Keratinocyte (primary cell): ENCODE measurements at regions not wholly inside any gene's neighbourhood (a gene's known extent, or its start where the extent isn't known, plus 50 kb on each side); places are given as distances from the start of the nearest gene placed in this dataset.

Source experiments
- DNase-seq: peaks from one replicate; pipeline ENCODE4 v3.0.0-alpha.2; 2011; ENCODE audit warnings: low read depth, missing footprints, low spot score
- FAIRE-seq: peaks from 2 replicates; lab custom pipeline; 2011; peaks lifted over from hg19 to GRCh38; lab: Jason Lieb, UNC
- H2AFZ ChIP-seq: 2 replicates; pipeline ENCODE4 v1.6.0; 2012; ENCODE audit warnings: low read length, control low read depth, inconsistent platforms; ENCODE audit not compliant: control insufficient read depth
- H3K27ac ChIP-seq: 2 replicates; pipeline ENCODE4 v1.5.1; 2011; ENCODE audit warnings: low read length; ENCODE audit not compliant: control insufficient read depth, insufficient read depth
- H3K27me3 ChIP-seq: 3 replicates; pipeline ENCODE4 v1.6.0; 2011; ENCODE audit warnings: low read length; ENCODE audit not compliant: control insufficient read depth, insufficient read depth; ENCODE audit errors: extremely low read depth
- H3K36me3 ChIP-seq, 2 experiments: 2 replicates in 1 of 2; 3 replicates in 1 of 2; pipeline ENCODE4 v1.5.1; 2011; ENCODE audit warnings: low read length in 2 of 2, mild to moderate bottlenecking in 1 of 2; ENCODE audit not compliant: control insufficient read depth in 2 of 2, insufficient read depth in 2 of 2; ENCODE audit errors: extremely low read depth in 1 of 2
- H3K4me1 ChIP-seq: 3 replicates; pipeline ENCODE4 v1.5.1; 2011; ENCODE audit warnings: low read length; ENCODE audit not compliant: control insufficient read depth, insufficient read depth; ENCODE audit errors: extremely low read depth
- H3K4me2 ChIP-seq: 3 replicates; pipeline ENCODE4 v1.6.0; 2011; ENCODE audit warnings: low read depth, low read length; ENCODE audit not compliant: control insufficient read depth, insufficient read depth; ENCODE audit errors: extremely low read depth
- H3K4me3 ChIP-seq, 3 experiments: fragments of 200-600 bp in 1 of 3; sonication (generic) in 1 of 3; 2 replicates in 2 of 3; 3 replicates in 1 of 3; pipeline ENCODE4 v1.5.1; 2011 to 2016; ENCODE audit warnings: low read length in 3 of 3, mild to moderate bottlenecking in 3 of 3, control low read depth in 2 of 3, inconsistent platforms in 1 of 3, low read depth in 1 of 3, mixed read lengths in 1 of 3, mixed run types in 1 of 3, moderate library complexity in 1 of 3; ENCODE audit not compliant: control insufficient read depth in 2 of 3, insufficient read depth in 2 of 3; ENCODE audit errors: extremely low read depth in 1 of 3
- H3K79me2 ChIP-seq: 2 replicates; pipeline ENCODE4 v1.6.0; 2012; ENCODE audit warnings: low read length; ENCODE audit not compliant: control insufficient read depth, insufficient read depth
- H3K9ac ChIP-seq: 3 replicates; pipeline ENCODE4 v1.6.0; 2011; ENCODE audit warnings: low read length; ENCODE audit not compliant: control insufficient read depth, insufficient read depth; ENCODE audit errors: extremely low read depth
- H3K9me1 ChIP-seq: 3 replicates; pipeline ENCODE4 v1.6.0; 2011; ENCODE audit warnings: low read length; ENCODE audit not compliant: control insufficient read depth, insufficient read depth; ENCODE audit errors: extremely low read depth
- H3K9me3 ChIP-seq: 2 replicates; pipeline ENCODE4 v1.5.1; 2012; ENCODE audit warnings: low read depth, low read length; ENCODE audit not compliant: control insufficient read depth
- H4K20me1 ChIP-seq: 3 replicates; pipeline ENCODE4 v1.6.0; 2011; ENCODE audit warnings: low read length; ENCODE audit not compliant: control insufficient read depth, insufficient read depth; ENCODE audit errors: extremely low read depth
- EZH2 ChIP-seq: IDR thresholded peaks from one replicate; pipeline ENCODE4 v1.6.1; 2012; ENCODE audit warnings: inconsistent platforms, mild to moderate bottlenecking, low read length, moderate library complexity
- dilution Hi-C: fragments of 300-500 bp; cut with MboI; formaldehyde crosslinking; loops from one replicate; pipeline ENCODE4 v1.7.0; 2020; ENCODE audit warnings: low sequenced_read_pairs; ENCODE audit not compliant: extremely low pct_ligation_motif_present
- TF ChIP-seq, protein P1 (sequence below), 3 experiments: IDR thresholded peaks in 1 of 3; conservative IDR thresholded peaks in 1 of 3; optimal IDR thresholded peaks in 1 of 3; 2 replicates in 2 of 3; 3 replicates in 1 of 3; pipeline versions ENCODE3 to v1.5.1; 2011; ENCODE audit warnings: low read length in 3 of 3, mild to moderate bottlenecking in 3 of 3, moderate library complexity in 2 of 3, control low read depth in 1 of 3, inconsistent platforms in 1 of 3; ENCODE audit not compliant: insufficient read depth in 2 of 3; ENCODE audit errors: extremely low read depth in 1 of 3

DNA sequence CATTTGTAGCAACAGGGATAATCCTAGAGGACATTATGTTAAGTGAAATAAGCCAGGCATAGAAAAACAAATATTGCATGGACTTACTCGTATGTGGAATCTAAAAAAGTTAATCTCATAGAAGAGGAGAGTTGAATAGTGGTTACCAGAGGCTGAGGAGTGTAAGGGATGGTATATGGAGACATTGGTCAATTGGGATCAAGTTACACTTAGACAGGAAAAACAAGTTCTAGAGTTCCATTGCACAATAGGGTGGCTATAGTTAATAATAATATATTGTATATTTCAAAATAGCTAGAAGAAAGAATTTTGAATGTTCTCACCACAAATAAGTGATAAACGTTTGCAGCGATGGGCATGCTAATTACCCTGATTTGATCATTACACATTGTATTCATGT is 354.6 kb downstream of the SEC16B start:
- dilution Hi-C loops = no loop called here
- Histone ChIP-seq H3K9me3 (no peaks in the 10 kb centered on the region), H3K9me1 (no peaks in the 10 kb centered on the region), H4K20me1 (no peaks in the 10 kb centered on the region), H3K36me3 (no peaks in the 10 kb centered on the region), H3K79me2 (no peaks in the 10 kb centered on the region), H3K4me1 (peaks cover 3% of the 10 kb centered on the region), H3K27ac (no peak overlapping the region), H3K4me2 (no peak overlapping the region), H3K27me3 (no peaks in the 10 kb centered on the region), H2AFZ (no peak overlapping the region), H3K9ac (no peak overlapping the region), H3K4me3 (no peak overlapping the region)
- TF ChIP-seq, protein P1, sequence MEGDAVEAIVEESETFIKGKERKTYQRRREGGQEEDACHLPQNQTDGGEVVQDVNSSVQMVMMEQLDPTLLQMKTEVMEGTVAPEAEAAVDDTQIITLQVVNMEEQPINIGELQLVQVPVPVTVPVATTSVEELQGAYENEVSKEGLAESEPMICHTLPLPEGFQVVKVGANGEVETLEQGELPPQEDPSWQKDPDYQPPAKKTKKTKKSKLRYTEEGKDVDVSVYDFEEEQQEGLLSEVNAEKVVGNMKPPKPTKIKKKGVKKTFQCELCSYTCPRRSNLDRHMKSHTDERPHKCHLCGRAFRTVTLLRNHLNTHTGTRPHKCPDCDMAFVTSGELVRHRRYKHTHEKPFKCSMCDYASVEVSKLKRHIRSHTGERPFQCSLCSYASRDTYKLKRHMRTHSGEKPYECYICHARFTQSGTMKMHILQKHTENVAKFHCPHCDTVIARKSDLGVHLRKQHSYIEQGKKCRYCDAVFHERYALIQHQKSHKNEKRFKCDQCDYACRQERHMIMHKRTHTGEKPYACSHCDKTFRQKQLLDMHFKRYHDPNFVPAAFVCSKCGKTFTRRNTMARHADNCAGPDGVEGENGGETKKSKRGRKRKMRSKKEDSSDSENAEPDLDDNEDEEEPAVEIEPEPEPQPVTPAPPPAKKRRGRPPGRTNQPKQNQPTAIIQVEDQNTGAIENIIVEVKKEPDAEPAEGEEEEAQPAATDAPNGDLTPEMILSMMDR (optimal IDR thresholded peaks at IDR 0.05 in 1 of 3, IDR thresholded peaks at IDR 0.05 in 1 of 3, conservative IDR thresholded peaks at IDR 0.05 in 1 of 3; ENCODE audit: extremely low read depth in 1 of 3, insufficient read depth in 2 of 3, low read length in 3 of 3) = no peak
- TF ChIP-seq EZH2 = no peak
- DNase-seq = no peak
- FAIRE-seq = no peak

DNA sequence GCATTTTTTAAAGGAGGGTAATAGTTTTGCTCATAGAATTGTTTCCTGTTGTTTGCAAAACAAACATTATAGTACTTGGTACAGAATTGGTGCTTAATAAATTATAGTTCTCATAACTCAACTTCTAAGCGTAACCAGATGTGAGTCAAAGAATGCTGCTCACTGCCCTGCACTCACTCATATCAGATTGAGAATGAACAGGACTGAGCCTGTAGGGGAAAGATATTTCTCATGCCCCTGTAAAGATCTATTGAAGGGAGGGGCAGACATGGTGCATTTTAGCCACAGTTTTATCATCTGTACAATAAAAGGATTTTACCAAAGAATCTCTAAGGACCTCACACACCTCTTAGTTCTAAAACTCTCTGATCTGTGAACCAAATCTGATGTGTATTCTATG is 358.5 kb downstream of the SEC16B start:
- Histone ChIP-seq H3K27me3 (no peaks in the 10 kb centered on the region), H3K9ac (no peak overlapping the region), H3K9me1 (no peaks in the 10 kb centered on the region), H3K4me1 (peaks cover 3% of the 10 kb centered on the region), H2AFZ (no peak overlapping the region), H3K36me3 (no peaks in the 10 kb centered on the region), H4K20me1 (no peaks in the 10 kb centered on the region), H3K4me2 (no peak overlapping the region), H3K79me2 (no peaks in the 10 kb centered on the region), H3K4me3 (no peak overlapping the region), H3K27ac (no peak overlapping the region), H3K9me3 (no peaks in the 10 kb centered on the region)
- DNase-seq (no peak), FAIRE-seq (no peak)
- TF ChIP-seq, protein P1 (optimal IDR thresholded peaks at IDR 0.05 in 1 of 3, IDR thresholded peaks at IDR 0.05 in 1 of 3, conservative IDR thresholded peaks at IDR 0.05 in 1 of 3; ENCODE audit: extremely low read depth in 1 of 3, insufficient read depth in 2 of 3, low read length in 3 of 3) = no peak
- TF ChIP-seq EZH2 = no peak
- dilution Hi-C loops = no loop called here
